Nephron progenitor cell (in vitro differentiated cells): ENCODE measurements at regions not wholly inside any gene's neighbourhood (a gene's known extent, or its start where the extent isn't known, plus 50 kb on each side); places are given as distances from the start of the nearest gene placed in this dataset.
A peak's percentile ranks its signal among the peaks of the same experiment; 100 is the strongest.
"Not testable (repeated sequence)": the region's sequence is repeated elsewhere in the genome, so short reads cannot be mapped to it uniquely, and the experiment has no call there.

Source experiments
- DNase-seq: peaks from one replicate; pipeline ENCODE4 v3.0.0; 2021
- H3K27ac Mint-ChIP-seq: 2 replicates; pipeline ENCODE4 v1.8.0; 2021; ENCODE audit warnings: mild to moderate bottlenecking, moderate library complexity, mixed read lengths
- H3K27me3 Mint-ChIP-seq: 2 replicates; pipeline ENCODE4 v1.8.0; 2021; ENCODE audit warnings: mild to moderate bottlenecking, low read depth, mixed read lengths; ENCODE audit not compliant: poor library complexity
- H3K36me3 Mint-ChIP-seq: 2 replicates; pipeline ENCODE4 v1.8.0; 2021; ENCODE audit warnings: low read depth, mixed read lengths
- H3K4me1 Mint-ChIP-seq: 2 replicates; pipeline ENCODE4 v1.8.0; 2021; ENCODE audit warnings: mixed read lengths
- H3K4me3 Mint-ChIP-seq: 2 replicates; pipeline ENCODE4 v1.8.0; 2021; ENCODE audit warnings: mild to moderate bottlenecking, moderate library complexity, mixed read lengths
- H3K9me3 Mint-ChIP-seq: 2 replicates; pipeline ENCODE4 v1.8.0; 2021; ENCODE audit warnings: mild to moderate bottlenecking, moderate library complexity, mixed read lengths
- TF ChIP-seq, protein P1 (sequence below): fragments of 200-600 bp; sonication (generic); IDR thresholded peaks from 2 replicates; pipeline ENCODE4 v1.5.0; 2021; ENCODE audit warnings: antibody characterized with exemption

DNA sequence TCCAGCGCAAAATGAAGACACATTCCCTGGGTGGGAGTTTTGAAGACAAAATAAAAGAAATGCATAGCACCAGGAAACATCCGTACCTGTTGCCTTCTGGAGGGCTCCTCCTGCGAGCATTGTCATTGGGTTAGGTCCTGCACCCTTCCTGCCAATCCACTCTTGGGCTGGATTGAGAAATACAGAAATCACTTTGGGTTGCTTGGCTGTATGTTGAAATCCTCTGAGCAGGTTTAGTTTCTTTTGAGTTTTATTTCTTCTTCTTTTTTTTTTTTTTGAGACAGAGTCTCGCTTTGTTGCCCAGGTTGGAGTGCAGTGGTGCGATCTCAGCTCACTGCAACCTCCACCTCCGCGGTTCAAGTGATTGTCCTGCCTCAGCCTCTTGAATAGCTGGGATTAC is 67.6 kb downstream of the ARF6 start:
- Mint-ChIP-seq H3K27ac (no peak overlapping the region), H3K27me3 (no peaks in the 10 kb centered on the region), H3K4me3 (no peak overlapping the region), H3K9me3 (no peaks in the 10 kb centered on the region), H3K4me1 (peaks cover 29% of the 10 kb centered on the region), H3K36me3 (no peaks in the 10 kb centered on the region)
- TF ChIP-seq, protein P1, sequence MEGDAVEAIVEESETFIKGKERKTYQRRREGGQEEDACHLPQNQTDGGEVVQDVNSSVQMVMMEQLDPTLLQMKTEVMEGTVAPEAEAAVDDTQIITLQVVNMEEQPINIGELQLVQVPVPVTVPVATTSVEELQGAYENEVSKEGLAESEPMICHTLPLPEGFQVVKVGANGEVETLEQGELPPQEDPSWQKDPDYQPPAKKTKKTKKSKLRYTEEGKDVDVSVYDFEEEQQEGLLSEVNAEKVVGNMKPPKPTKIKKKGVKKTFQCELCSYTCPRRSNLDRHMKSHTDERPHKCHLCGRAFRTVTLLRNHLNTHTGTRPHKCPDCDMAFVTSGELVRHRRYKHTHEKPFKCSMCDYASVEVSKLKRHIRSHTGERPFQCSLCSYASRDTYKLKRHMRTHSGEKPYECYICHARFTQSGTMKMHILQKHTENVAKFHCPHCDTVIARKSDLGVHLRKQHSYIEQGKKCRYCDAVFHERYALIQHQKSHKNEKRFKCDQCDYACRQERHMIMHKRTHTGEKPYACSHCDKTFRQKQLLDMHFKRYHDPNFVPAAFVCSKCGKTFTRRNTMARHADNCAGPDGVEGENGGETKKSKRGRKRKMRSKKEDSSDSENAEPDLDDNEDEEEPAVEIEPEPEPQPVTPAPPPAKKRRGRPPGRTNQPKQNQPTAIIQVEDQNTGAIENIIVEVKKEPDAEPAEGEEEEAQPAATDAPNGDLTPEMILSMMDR: no peak
- DNase-seq: no peak

DNA sequence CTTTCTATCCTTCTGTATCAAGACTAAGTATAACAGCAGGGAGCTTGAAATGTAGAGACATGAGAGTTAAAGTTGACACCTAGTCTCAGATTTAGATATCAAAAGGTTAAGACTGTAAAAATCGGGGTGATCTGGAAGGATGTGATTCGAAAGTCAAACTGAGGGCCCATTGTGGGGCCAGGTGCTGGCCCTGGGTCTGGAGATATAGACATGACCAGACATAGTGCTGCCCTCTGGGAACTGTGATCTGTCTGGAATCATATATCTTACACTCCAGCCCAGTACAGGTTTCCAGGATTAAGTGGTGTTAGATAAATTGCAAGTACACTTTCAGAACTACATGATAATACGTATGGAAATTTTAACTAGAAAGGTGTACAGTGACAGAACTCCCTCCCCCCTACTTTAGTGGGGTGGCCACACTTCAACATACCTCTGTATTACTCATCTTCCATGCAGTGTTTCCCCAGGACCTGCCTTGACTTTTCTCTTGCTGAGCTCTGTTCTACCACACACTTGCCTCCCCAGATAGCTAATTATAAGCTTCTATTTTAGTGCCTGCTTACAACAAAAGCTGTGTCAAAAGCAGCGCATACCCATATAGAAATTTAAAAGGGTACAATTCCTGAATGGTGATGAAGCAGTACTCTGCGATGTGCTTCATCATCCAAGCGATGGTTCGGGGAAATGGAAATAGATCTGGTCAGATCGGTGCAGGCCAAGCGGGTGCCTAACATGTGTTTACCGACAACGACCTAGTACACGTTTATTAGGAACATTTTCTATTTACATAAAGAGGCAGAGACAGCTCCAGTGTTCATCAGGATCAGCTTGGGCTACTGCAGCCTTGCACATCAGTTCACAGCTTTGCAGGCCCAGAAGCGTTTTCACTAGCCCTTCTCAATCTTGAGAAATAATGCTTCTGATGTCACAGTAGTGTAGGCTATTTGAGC is 68.7 kb downstream of the ARF6 start:
- peaks cover 37% of the 10 kb centered on the region for H3K4me1 Mint-ChIP-seq
- H3K27ac Mint-ChIP-seq: no peak overlapping the region
- H3K36me3 Mint-ChIP-seq: no peaks in the 10 kb centered on the region
- H3K27me3 Mint-ChIP-seq: peaks cover 4% of the 10 kb centered on the region
- no peaks in the 10 kb centered on the region for H3K9me3 Mint-ChIP-seq
- H3K4me3 Mint-ChIP-seq: no peak overlapping the region
- DNase-seq: no peak
- TF ChIP-seq, protein P1: no peak

DNA sequence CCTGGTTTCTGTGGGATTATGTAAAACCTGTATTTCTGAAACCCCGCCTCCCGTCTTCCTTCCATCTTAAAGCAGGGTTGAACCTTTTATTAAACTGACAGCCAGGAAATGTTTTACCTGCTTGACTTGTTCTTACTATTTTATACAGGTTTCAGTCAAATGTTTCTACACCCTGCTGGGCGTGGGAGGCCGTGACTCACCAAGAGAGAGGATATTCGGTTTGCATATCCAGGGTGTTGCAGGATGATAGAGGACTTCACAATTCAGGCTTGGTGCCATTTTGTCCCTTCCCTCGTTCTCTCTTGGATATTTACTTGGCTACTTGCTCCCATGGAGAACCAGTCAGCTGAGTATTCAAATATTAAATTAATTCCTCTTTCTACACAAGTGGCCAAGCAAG is 69.7 kb downstream of the ARF6 start:
- no peak overlapping the region for H3K4me3 Mint-ChIP-seq
- TF ChIP-seq, protein P1: no peak
- peaks cover 4% of the 10 kb centered on the region for H3K27me3 Mint-ChIP-seq
- no peaks in the 10 kb centered on the region for H3K36me3 Mint-ChIP-seq
- H3K4me1 Mint-ChIP-seq: peaks cover 39% of the 10 kb centered on the region
- H3K9me3 Mint-ChIP-seq: no peaks in the 10 kb centered on the region
- no peak overlapping the region for H3K27ac Mint-ChIP-seq
- DNase-seq: no peak

DNA sequence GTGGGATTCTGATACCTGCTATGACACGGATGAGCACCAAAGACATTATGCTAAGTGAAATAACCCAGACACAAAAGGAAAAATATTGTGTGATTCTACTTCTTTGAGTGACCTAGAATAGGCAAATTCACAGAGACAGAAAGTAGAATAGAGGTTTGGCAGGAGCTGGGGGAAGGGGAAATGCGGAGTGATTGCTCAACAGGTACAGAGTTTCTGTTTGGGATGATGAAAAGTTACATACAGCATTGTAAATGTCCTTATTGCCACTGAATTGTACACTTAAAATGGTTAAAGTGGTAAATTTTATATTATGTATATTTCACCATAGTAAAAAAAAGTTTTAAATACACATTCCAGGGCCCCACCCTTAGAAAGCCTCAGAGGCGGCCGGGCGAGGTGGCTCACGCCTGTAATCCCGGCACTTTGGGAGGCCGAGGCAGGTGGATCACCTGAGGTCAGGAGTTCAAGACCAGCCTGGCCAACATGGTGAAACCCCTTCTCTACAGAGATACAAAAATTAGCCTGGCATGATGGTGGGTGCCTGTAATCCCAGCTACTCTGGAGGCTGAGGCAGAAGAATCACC is 72.3 kb downstream of the ARF6 start:
- H3K27me3 Mint-ChIP-seq, H3K9me3 Mint-ChIP-seq, H3K4me3 Mint-ChIP-seq, H3K27ac Mint-ChIP-seq, DNase-seq, H3K36me3 Mint-ChIP-seq: not testable (repeated sequence)
- H3K4me1 Mint-ChIP-seq: peaks cover 33% of the 10 kb centered on the region

DNA sequence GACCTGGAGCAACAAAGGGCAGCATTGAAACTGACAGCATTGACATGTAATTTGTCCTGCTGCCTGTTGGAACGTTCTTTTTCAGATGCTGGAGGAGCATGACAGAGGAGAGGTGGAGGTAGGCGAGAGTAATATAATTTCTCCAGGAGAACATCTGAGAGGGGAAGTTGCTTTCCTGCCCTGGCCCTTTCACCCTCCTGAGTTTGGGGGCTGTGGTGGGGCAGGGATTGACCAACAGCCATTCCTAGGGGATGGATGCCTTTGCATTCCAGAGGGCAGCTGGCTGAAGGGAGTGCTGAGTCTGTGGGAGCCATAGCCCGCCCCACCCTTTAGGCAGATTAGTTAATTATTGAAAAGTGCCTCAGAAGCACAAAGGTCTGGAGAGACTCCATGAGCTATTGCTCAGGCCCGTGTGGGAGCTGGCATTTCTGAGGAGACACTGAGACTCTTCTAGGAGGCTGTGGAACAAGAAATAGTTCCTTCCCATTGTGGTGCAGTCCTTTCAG is 73.5 kb downstream of the ARF6 start:
- peaks cover 4% of the 10 kb centered on the region for H3K27me3 Mint-ChIP-seq
- H3K4me3 Mint-ChIP-seq: no peak overlapping the region
- no peaks in the 10 kb centered on the region for H3K36me3 Mint-ChIP-seq
- TF ChIP-seq, protein P1: no peak
- H3K4me1 Mint-ChIP-seq: peaks cover 33% of the 10 kb centered on the region
- H3K9me3 Mint-ChIP-seq: no peaks in the 10 kb centered on the region
- peak overlapping the region; percentile 46 for H3K27ac Mint-ChIP-seq
- peak; percentile 12 for DNase-seq

DNA sequence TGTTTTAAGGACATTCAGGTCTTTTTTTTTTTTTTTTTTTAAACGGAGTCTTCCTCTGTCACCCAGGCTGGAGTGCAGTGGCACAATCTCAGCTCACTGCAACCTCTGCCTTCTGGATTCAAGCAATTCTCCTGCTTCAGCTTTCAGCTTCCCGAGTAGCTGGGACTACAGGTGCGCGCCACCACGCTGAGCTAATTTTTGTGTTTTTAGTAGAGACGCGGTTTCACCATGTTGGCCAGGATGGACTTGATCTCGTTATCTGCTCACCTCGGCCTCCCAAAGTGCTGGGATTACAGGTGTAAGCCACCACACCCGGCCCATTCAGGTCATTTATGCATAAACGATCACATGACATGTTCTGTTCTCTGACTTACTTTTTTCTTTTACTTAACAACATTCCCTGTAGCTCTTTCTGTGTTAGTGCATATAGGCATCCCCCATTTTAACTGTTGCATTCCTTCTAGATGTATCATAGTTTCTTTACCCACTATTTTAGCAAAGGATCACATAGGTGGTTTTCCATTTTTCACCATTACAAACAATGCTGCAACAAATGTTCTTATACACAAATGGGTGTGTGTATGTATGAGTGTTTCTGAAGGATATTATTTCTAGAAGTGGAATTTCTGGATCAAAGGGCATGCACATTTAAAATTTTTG is 74.2 kb downstream of the ARF6 start:
- Mint-ChIP-seq H3K4me1 (peaks cover 35% of the 10 kb centered on the region), H3K27me3 (peaks cover 4% of the 10 kb centered on the region), H3K36me3 (no peaks in the 10 kb centered on the region), H3K27ac (no peak overlapping the region), H3K9me3 (no peaks in the 10 kb centered on the region), H3K4me3 (no peak overlapping the region)
- DNase-seq: no peak
- TF ChIP-seq, protein P1: no peak
